GM12878 (cell line): ENCODE measurements at regions not wholly inside any gene's neighbourhood (a gene's known extent, or its start where the extent isn't known, plus 50 kb on each side); places are given as distances from the start of the nearest gene placed in this dataset.

Experiments
- ATAC-seq: fragments of 200-7000 bp; cut with Tn5 transposase; 3 replicates; pipeline ENCODE4 v1.9.1; 2020; ENCODE audit warnings: mild to moderate bottlenecking, moderate library complexity
- BruUV-seq: library from RNA; stranded (reverse); fragments of 400-500 nt; replicated peaks from 2 replicates; lab custom pipeline; 2021; lab: Mats Ljungman, UMichigan
- CTCF ChIA-PET: fragments of 300-600 bp; sonication (Branson Sonifier 250); formaldehyde crosslinking; extraction: SDS; loops from one replicate; lab custom pipeline; 2021; ENCODE audit warnings: inconsistent platforms; lab: Yijun Ruan, JAX
- POLR2A ChIA-PET: fragments of 350-600 bp; formaldehyde crosslinking; extraction: SDS; loops from one replicate; lab custom pipeline; 2021; ENCODE audit warnings: inconsistent platforms; lab: Charles Lee
- RAD21 ChIA-PET: fragments of 300-600 bp; sonication (Branson Sonifier 250); formaldehyde crosslinking; loops from one replicate; lab custom pipeline; 2023; ENCODE audit warnings: antibody characterized with exemption; ENCODE audit not compliant: unreplicated experiment; lab: Charles Lee
- SMC1A ChIA-PET: fragments of 300-600 bp; sonication (Branson Sonifier 250); formaldehyde crosslinking; loops from one replicate; lab custom pipeline; 2023; ENCODE audit not compliant: unreplicated experiment, uncharacterized antibody; lab: Charles Lee
- DNase-seq: peaks from one replicate; pipeline ENCODE4 v3.0.0-alpha.2; 2011; ENCODE audit warnings: low read depth, low spot score
- FAIRE-seq: peaks from 3 replicates; lab custom pipeline; 2011; peaks lifted over from hg19 to GRCh38; lab: Jason Lieb, UNC
- H2AFZ ChIP-seq: 2 replicates; pipeline ENCODE4 v1.6.0; 2011; ENCODE audit warnings: low read depth, low read length, control low read depth; ENCODE audit not compliant: control insufficient read depth
- H3K27ac ChIP-seq: 2 replicates; pipeline ENCODE4 v1.5.1; 2011; ENCODE audit warnings: control low read depth; ENCODE audit not compliant: control insufficient read depth, insufficient read depth
- H3K27me3 ChIP-seq, 2 experiments: replicated peaks in 1 of 2; 2 replicates each; pipeline versions ENCODE4 v1.6.0 to v1.6.1; 2011; ENCODE audit warnings: low read length in 1 of 2; ENCODE audit not compliant: control insufficient read depth in 2 of 2, insufficient read depth in 2 of 2
- H3K36me3 ChIP-seq, 2 experiments: 2 replicates each; pipeline ENCODE4 v1.5.1; 2011; ENCODE audit warnings: low read length in 1 of 2; ENCODE audit not compliant: control insufficient read depth in 2 of 2, insufficient read depth in 2 of 2
- H3K4me1 ChIP-seq: 2 replicates; pipeline ENCODE4 v1.6.1; 2011; ENCODE audit warnings: mild to moderate bottlenecking, low read length, moderate library complexity, mixed read lengths; ENCODE audit not compliant: control insufficient read depth, insufficient read depth
- H3K4me2 ChIP-seq: 2 replicates; pipeline ENCODE4 v1.6.0; 2011; ENCODE audit warnings: control low read depth; ENCODE audit not compliant: control insufficient read depth, insufficient read depth
- H3K4me3 ChIP-seq: fragments of 200-600 bp; sonication (generic); 2 replicates; pipeline ENCODE4 v1.5.1; 2016
- H3K79me2 ChIP-seq: 2 replicates; pipeline ENCODE4 v1.6.0; 2011; ENCODE audit warnings: low read length; ENCODE audit not compliant: control insufficient read depth, insufficient read depth
- H3K9ac ChIP-seq: 2 replicates; pipeline ENCODE4 v1.8.0; 2011; ENCODE audit warnings: low read length, control low read depth, mixed read lengths; ENCODE audit not compliant: control insufficient read depth, insufficient read depth
- H3K9me3 ChIP-seq: replicated peaks from 3 replicates; pipeline ENCODE4 v1.5.1; 2011; ENCODE audit warnings: mild to moderate bottlenecking, low read length; ENCODE audit not compliant: control insufficient read depth, insufficient read depth
- H4K20me1 ChIP-seq: 2 replicates; pipeline ENCODE4 v1.6.0; 2011; ENCODE audit not compliant: control insufficient read depth, insufficient read depth
- ASH2L ChIP-seq: fragments of 300-600, 200-600 bp; sonication (generic); IDR thresholded peaks from 2 replicates; pipeline ENCODE4 v1.6.1; 2017; ENCODE audit warnings: low read depth, mild to moderate bottlenecking, borderline replicate concordance
- BCL11A ChIP-seq: IDR thresholded peaks from 2 replicates; pipeline ENCODE4 v1.6.1; 2011; ENCODE audit warnings: low read depth, low read length
- BHLHE40 ChIP-seq, 2 experiments: fragments of 450-650 bp in 1 of 2; IDR thresholded peaks; 2 replicates each; pipeline ENCODE4 v1.6.1; 2011 to 2017; ENCODE audit warnings: low read depth in 2 of 2, borderline replicate concordance in 1 of 2, improper control_type of control experiment in 1 of 2, low read length in 1 of 2, mild to moderate bottlenecking in 1 of 2
- E4F1 ChIP-seq: fragments of 450-650 bp; IDR thresholded peaks from 2 replicates; pipeline ENCODE4 v1.6.1; 2018; ENCODE audit warnings: borderline replicate concordance, mild to moderate bottlenecking; ENCODE audit not compliant: partially characterized antibody
- FOXK2 ChIP-seq: fragments of 450-650 bp; IDR thresholded peaks from 2 replicates; pipeline ENCODE4 v1.6.1; 2017; ENCODE audit warnings: mild to moderate bottlenecking, moderate library complexity
- IKZF2 ChIP-seq, 2 experiments: fragments of 450-650 bp; IDR thresholded peaks; 2 replicates each; pipeline ENCODE4 v1.6.1; 2017; ENCODE audit warnings: mild to moderate bottlenecking in 2 of 2, moderate library complexity in 2 of 2
- LARP7 ChIP-seq: fragments of 450-650 bp; IDR thresholded peaks from 2 replicates; pipeline ENCODE4 v1.6.1; 2017; ENCODE audit warnings: mild to moderate bottlenecking
- NFIC ChIP-seq: IDR thresholded peaks from 2 replicates; pipeline ENCODE4 v1.6.1; 2012; ENCODE audit warnings: low read depth, mild to moderate bottlenecking, inconsistent platforms, low read length, moderate library complexity
- RAD21 ChIP-seq: IDR thresholded peaks from 2 replicates; pipeline ENCODE4 v1.6.1; 2011; ENCODE audit warnings: mild to moderate bottlenecking, low read depth, low read length, moderate library complexity; ENCODE audit not compliant: insufficient read depth
- RB1 ChIP-seq: fragments of 450-650 bp; formaldehyde crosslinking; IDR thresholded peaks from 2 replicates; pipeline ENCODE4 v1.6.1; 2017; ENCODE audit warnings: mild to moderate bottlenecking, borderline replicate concordance
- RBBP5 ChIP-seq: fragments of 200-600 bp; sonication (generic); conservative IDR thresholded peaks from 2 replicates; pipeline ENCODE4 v1.6.1; 2016
- RFX5 ChIP-seq: IDR thresholded peaks from 2 replicates; pipeline ENCODE4 v1.6.1; 2011; ENCODE audit warnings: low read depth, low read length, improper control_type of control experiment
- SREBF2 ChIP-seq: IDR thresholded peaks from 2 replicates; pipeline ENCODE4 v1.6.1; 2012; ENCODE audit warnings: mild to moderate bottlenecking, low read length
- TAF1 ChIP-seq: IDR thresholded peaks from 2 replicates; pipeline ENCODE4 v1.6.1; 2011; ENCODE audit warnings: mild to moderate bottlenecking, low read depth, low read length, borderline replicate concordance
- TCF3 ChIP-seq: IDR thresholded peaks from 2 replicates; pipeline ENCODE4 v1.6.1; 2012; ENCODE audit warnings: low read depth, mild to moderate bottlenecking, low read length, borderline replicate concordance; ENCODE audit not compliant: insufficient read depth
- WRNIP1 ChIP-seq: IDR thresholded peaks from 2 replicates; pipeline ENCODE4 v1.6.1; 2011; ENCODE audit warnings: low read depth, low read length, improper control_type of control experiment, borderline replicate concordance
- ZBTB33 ChIP-seq: fragments of 450-650 bp; IDR thresholded peaks from 2 replicates; pipeline ENCODE4 v1.6.1; 2017; ENCODE audit warnings: mild to moderate bottlenecking
- ZNF207 ChIP-seq: fragments of 450-650 bp; IDR thresholded peaks from 2 replicates; pipeline ENCODE4 v1.6.1; 2014; ENCODE audit warnings: antibody characterized with exemption, mild to moderate bottlenecking, borderline replicate concordance
- ZNF274 ChIP-seq: IDR thresholded peaks from one replicate; pipeline ENCODE4 v1.8.0; 2011; ENCODE audit not compliant: insufficient read length, insufficient read depth
- ZNF622 ChIP-seq: fragments of 450-650 bp; IDR thresholded peaks from 2 replicates; pipeline ENCODE4 v1.6.1; 2017; ENCODE audit warnings: mild to moderate bottlenecking, inconsistent platforms
- WGBS: methylation state at CpG from one replicate; pipeline ENCODE4 v1.1.6; 2016; ENCODE audit warnings: low lambda C conversion rate; ENCODE audit not compliant: insufficient replicate concordance, insufficient coverage; ENCODE audit errors: missing lambda C conversion rate; 5-methylcytosine and 5-hydroxymethylcytosine counted together
- in situ Hi-C: fragments of 300-500 bp; cut with MboI; formaldehyde crosslinking; loops from 9 replicates; pipeline ENCODE4 v1.14.3; 2018; ENCODE audit warnings: mixed read lengths
- intact Hi-C: fragments of 100-400 bp; cut with micrococcal nuclease; formaldehyde crosslinking; loops from one replicate; pipeline ENCODE4 v1.14.2; 2022; ENCODE audit not compliant: unreplicated experiment

- H3K4me2 ChIP-seq, result no peak overlapping the region
- ATAC-seq (no peak), FAIRE-seq (no peak), DNase-seq (no peak)
- no peaks in the 10 kb centered on the region for H3K36me3 ChIP-seq
- H3K9me3 ChIP-seq, result no peaks in the 10 kb centered on the region
- no peak overlapping the region for H2AFZ ChIP-seq
- no TSS peak for BruUV-seq
- WGBS, result 9% methylated on average over 1 of the region's 1 CpG
- no peaks in the 10 kb centered on the region for H3K27me3 ChIP-seq
- intact Hi-C loops (no loop called here), in situ Hi-C loops (no loop called here)
- RAD21 ChIA-PET, result no interaction called here
- H3K4me3 ChIP-seq, result no peak overlapping the region
- no peak overlapping the region for H3K27ac ChIP-seq
- CTCF ChIA-PET, result no interaction called here
- H4K20me1 ChIP-seq, result no peaks in the 10 kb centered on the region
- H3K79me2 ChIP-seq, result no peaks in the 10 kb centered on the region
- SMC1A ChIA-PET, result no interaction called here
- H3K4me1 ChIP-seq, result no peaks in the 10 kb centered on the region
- POLR2A ChIA-PET, result interaction anchor here (0.6 kb wide), 1 partner anchor 101 kb away, joined by 3 read pairs; no protein-coding TSS in a partner anchor
- no peak overlapping the region for H3K9ac ChIP-seq
- no peak for TF ChIP-seq BHLHE40 (IDR thresholded peaks at IDR 0.05; ENCODE audit: borderline replicate concordance in 1 of 2, low read depth in 2 of 2, low read length in 1 of 2)
- TF ChIP-seq LARP7, result no peak
- no peak for TF ChIP-seq TAF1
- no peak for TF ChIP-seq ZBTB33
- no peak for TF ChIP-seq RFX5
- TF ChIP-seq TCF3, result no peak
- TF ChIP-seq IKZF2 (IDR thresholded peaks at IDR 0.05), result no peak
- no peak for TF ChIP-seq WRNIP1
- no peak for TF ChIP-seq RBBP5
- no peak for TF ChIP-seq E4F1
- TF ChIP-seq RB1, result no peak
- TF ChIP-seq ZNF622, result no peak
- TF ChIP-seq NFIC, result no peak
- no peak for TF ChIP-seq BCL11A
- TF ChIP-seq RAD21, result no peak
- no peak for TF ChIP-seq FOXK2
- TF ChIP-seq ZNF274, result no peak
- no peak for TF ChIP-seq ZNF207
- TF ChIP-seq ASH2L, result no peak
- TF ChIP-seq SREBF2, result no peak
These were observed 110.8 kb upstream of the PACRGL start for GRCh38 chr4:20589436-20589835.
